CD4-positive, alpha-beta memory T cell (primary cell): ENCODE measurements at regions not wholly inside any gene's neighbourhood (a gene's known extent, or its start where the extent isn't known, plus 50 kb on each side); places are given as distances from the start of the nearest gene placed in this dataset.

Source experiments
- CTCF ChIA-PET: fragments of 350-600 bp; sonication (Branson Sonifier 250); formaldehyde crosslinking; loops from one replicate; lab custom pipeline; 2021; ENCODE audit warnings: inconsistent platforms; ENCODE audit not compliant: partially characterized antibody; lab: Charles Lee
- POLR2A ChIA-PET: fragments of 350-600 bp; sonication (Branson Sonifier 250); formaldehyde crosslinking; loops from one replicate; lab custom pipeline; 2021; ENCODE audit not compliant: partially characterized antibody; lab: Charles Lee
- DNase-seq, 5 donors: peaks; one replicate each; pipeline versions ENCODE4 v3.0.0 to v3.0.0-alpha.2; 2020 to 2022; ENCODE audit warnings: mixed read lengths in 1 of 5
- H3K27ac ChIP-seq: one replicate; pipeline ENCODE4 v1.7.0; 2013; ENCODE audit warnings: low read depth, low read length
- H3K27me3 ChIP-seq: 2 replicates; pipeline ENCODE4 v1.7.0; 2013; ENCODE audit warnings: mild to moderate bottlenecking, low read length, moderate library complexity; ENCODE audit not compliant: insufficient read depth
- H3K36me3 ChIP-seq: 2 replicates; pipeline ENCODE4 v1.7.0; 2013; ENCODE audit warnings: mild to moderate bottlenecking, low read length, moderate library complexity; ENCODE audit not compliant: insufficient read depth
- H3K4me1 ChIP-seq: 2 replicates; pipeline ENCODE4 v1.7.0; 2013; ENCODE audit warnings: mild to moderate bottlenecking, low read length, moderate library complexity; ENCODE audit not compliant: insufficient read depth
- H3K4me3 ChIP-seq, 2 donors: one replicate each; pipeline ENCODE4 v1.7.0; 2013; ENCODE audit warnings: low read length in 2 of 2, mild to moderate bottlenecking in 1 of 2
- H3K9me3 ChIP-seq, 2 donors: one replicate each; pipeline ENCODE4 v1.7.0; 2013; ENCODE audit warnings: low read length in 2 of 2, control low read depth in 1 of 2; ENCODE audit not compliant: control insufficient read depth in 1 of 2
- H3K27ac Mint-ChIP-seq, 7 donors: one replicate each; pipeline ENCODE4 v1.8.0; 2020 to 2021; ENCODE audit warnings: mixed read lengths in 7 of 7, mild to moderate bottlenecking in 6 of 7, inconsistent platforms in 3 of 7, moderate library complexity in 3 of 7
- H3K27me3 Mint-ChIP-seq, 2 donors: one replicate each; pipeline ENCODE4 v1.8.0; 2020 to 2021; ENCODE audit warnings: mixed read lengths in 2 of 2
- H3K36me3 Mint-ChIP-seq, 2 donors: one replicate each; pipeline ENCODE4 v1.8.0; 2020 to 2021; ENCODE audit warnings: mixed read lengths in 2 of 2, inconsistent platforms in 1 of 2, mild to moderate bottlenecking in 1 of 2
- H3K4me1 Mint-ChIP-seq, 4 donors: one replicate each; pipeline ENCODE4 v1.8.0; 2020 to 2021; ENCODE audit warnings: mixed read lengths in 4 of 4, mild to moderate bottlenecking in 1 of 4
- H3K4me3 Mint-ChIP-seq, 8 donors: one replicate each; pipeline ENCODE4 v1.8.0; 2020 to 2021; ENCODE audit warnings: mixed read lengths in 8 of 8, mild to moderate bottlenecking in 7 of 8, moderate library complexity in 6 of 8, inconsistent platforms in 3 of 8
- H3K9me3 Mint-ChIP-seq, 8 donors: one replicate each; pipeline ENCODE4 v1.8.0; 2020 to 2021; ENCODE audit warnings: mixed read lengths in 8 of 8, mild to moderate bottlenecking in 5 of 8, inconsistent platforms in 3 of 8, moderate library complexity in 1 of 8
- intact Hi-C: fragments of 100-400 bp; cut with micrococcal nuclease; formaldehyde crosslinking; loops from one replicate; pipeline ENCODE4 v1.15.1; 2023

GRCh38 chr17:65438173-65438572 is 123.3 kb downstream of the AXIN2 start:
- Histone ChIP-seq H3K4me3 (no peak overlapping the region), H3K9me3 (no peaks in the 10 kb centered on the region), H3K4me1 (peaks cover 12% of the 10 kb centered on the region), H3K27ac (no peak overlapping the region), H3K27me3 (no peaks in the 10 kb centered on the region), H3K36me3 (no peaks in the 10 kb centered on the region)
- Mint-ChIP-seq H3K27me3 (peaks cover 17 to 31% of the 10 kb centered on the region in 2 donors), H3K9me3 (peaks cover 0 to 3% (median 0%) of the 10 kb centered on the region in 8 donors), H3K4me3 (no peak overlapping the region), H3K4me1 (peaks cover 13 to 19% (median 14%) of the 10 kb centered on the region in 4 donors), H3K36me3 (no peaks in the 10 kb centered on the region), H3K27ac (no peak overlapping the region)
- no peak for DNase-seq
- intact Hi-C loops: no loop called here
- ChIA-PET CTCF (no interaction called here), POLR2A (no interaction called here)

GRCh38 chr17:65436871-65437270 is 124.6 kb downstream of the AXIN2 start:
- POLR2A ChIA-PET: no interaction called here
- Histone ChIP-seq H3K9me3 (no peaks in the 10 kb centered on the region), H3K36me3 (no peaks in the 10 kb centered on the region), H3K27ac (no peak overlapping the region), H3K4me3 (no peak overlapping the region), H3K27me3 (no peaks in the 10 kb centered on the region), H3K4me1 (peaks cover 12% of the 10 kb centered on the region)
- Mint-ChIP-seq H3K36me3 (peaks cover 0 to 3% of the 10 kb centered on the region in 2 donors), H3K9me3 (peaks cover 0 to 11% (median 8%) of the 10 kb centered on the region in 8 donors), H3K4me3 (no peak overlapping the region), H3K4me1 (peaks cover 14 to 19% (median 15%) of the 10 kb centered on the region in 4 donors), H3K27me3 (peaks cover 18 to 29% of the 10 kb centered on the region in 2 donors), H3K27ac (no peak overlapping the region)
- CTCF ChIA-PET: no interaction called here
- intact Hi-C loops: no loop called here
- no peak for DNase-seq

- no peaks in the 10 kb centered on the region for H3K9me3 ChIP-seq
- intact Hi-C loops: no loop called here
- H3K36me3 Mint-ChIP-seq: peaks cover 0 to 7% of the 10 kb centered on the region in 2 donors
- no peak overlapping the region for H3K4me3 Mint-ChIP-seq
- DNase-seq: no peak
- POLR2A ChIA-PET: no interaction called here
- no peak overlapping the region for H3K4me3 ChIP-seq
- H3K4me1 ChIP-seq: peaks cover 12% of the 10 kb centered on the region
- H3K27me3 ChIP-seq: no peaks in the 10 kb centered on the region
- H3K36me3 ChIP-seq: no peaks in the 10 kb centered on the region
- CTCF ChIA-PET: no interaction called here
- peaks cover 16 to 23% of the 10 kb centered on the region in 2 donors for H3K27me3 Mint-ChIP-seq
- no peak overlapping the region for H3K27ac ChIP-seq
- H3K4me1 Mint-ChIP-seq: peaks cover 15 to 23% (median 21%) of the 10 kb centered on the region in 4 donors
- H3K27ac Mint-ChIP-seq: no peak overlapping the region
- peaks cover 0 to 19% (median 12%) of the 10 kb centered on the region in 8 donors for H3K9me3 Mint-ChIP-seq
Observed at GRCh38 chr17:65434878-65435277, 126.6 kb downstream of the AXIN2 start.

- ChIA-PET POLR2A (no interaction called here), CTCF (no interaction called here)
- no peak for DNase-seq
- no peak overlapping the region for H3K27ac ChIP-seq
- intact Hi-C loops: no loop called here
- Mint-ChIP-seq H3K27ac (peak overlapping the region in 1 of 7 donors; percentile 29), H3K4me3 (peak overlapping the region in 6 of 8 donors; percentile 11 to 81 (median 55)), H3K36me3 (peaks cover 0 to 7% of the 10 kb centered on the region in 2 donors), H3K9me3 (peaks cover 0 to 19% (median 12%) of the 10 kb centered on the region in 8 donors), H3K27me3 (peaks cover 16 to 21% of the 10 kb centered on the region in 2 donors), H3K4me1 (peaks cover 15 to 26% (median 22%) of the 10 kb centered on the region in 4 donors)
- H3K9me3 ChIP-seq: no peaks in the 10 kb centered on the region
- H3K36me3 ChIP-seq: no peaks in the 10 kb centered on the region
- H3K27me3 ChIP-seq: no peaks in the 10 kb centered on the region
- H3K4me1 ChIP-seq: peaks cover 12% of the 10 kb centered on the region
- no peak overlapping the region for H3K4me3 ChIP-seq
Observed at GRCh38 chr17:65434251-65434650, 127.2 kb downstream of the AXIN2 start.

- Histone ChIP-seq H3K36me3 (no peaks in the 10 kb centered on the region), H3K4me3 (no peak overlapping the region), H3K27ac (no peak overlapping the region), H3K9me3 (no peaks in the 10 kb centered on the region), H3K27me3 (no peaks in the 10 kb centered on the region), H3K4me1 (peaks cover 12% of the 10 kb centered on the region)
- DNase-seq: peak in 1 of 5 donors; percentile 7
- Mint-ChIP-seq H3K4me3 (peak overlapping the region in 6 of 8 donors; percentile 2 to 81 (median 30)), H3K27me3 (peaks cover 14 to 16% of the 10 kb centered on the region in 2 donors), H3K9me3 (peaks cover 0 to 19% (median 12%) of the 10 kb centered on the region in 8 donors), H3K27ac (no peak overlapping the region), H3K36me3 (peaks cover 0 to 7% of the 10 kb centered on the region in 2 donors), H3K4me1 (peaks cover 15 to 26% (median 22%) of the 10 kb centered on the region in 4 donors)
- ChIA-PET POLR2A (no interaction called here), CTCF (no interaction called here)
- intact Hi-C loops: no loop called here
Observed at GRCh38 chr17:65433592-65433991, 127.9 kb downstream of the AXIN2 start.

DNA sequence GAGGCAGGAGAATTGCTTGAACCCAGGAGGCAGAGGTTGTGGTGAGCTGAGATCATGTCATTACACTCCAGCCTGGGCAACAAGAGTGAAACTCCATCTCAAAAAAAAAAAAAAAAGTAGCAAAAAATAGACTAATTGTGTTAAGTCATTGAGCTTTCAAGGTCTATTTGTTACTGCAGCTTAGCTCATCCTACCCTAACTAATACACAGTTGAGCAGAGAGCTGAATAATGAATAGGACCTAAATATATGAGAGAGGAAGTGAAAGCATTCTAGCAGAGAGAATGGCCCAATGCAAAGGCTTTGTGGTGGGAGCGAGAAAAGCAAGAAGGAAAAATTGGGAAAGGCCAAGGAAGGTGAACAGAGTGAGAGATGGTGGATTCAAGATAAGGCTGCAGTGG is 128.3 kb downstream of the AXIN2 start:
- no peak overlapping the region for H3K4me3 ChIP-seq
- Mint-ChIP-seq H3K9me3 (peaks cover 0 to 19% (median 12%) of the 10 kb centered on the region in 8 donors), H3K4me3 (peak overlapping the region in 5 of 8 donors; percentile 2 to 81 (median 21)), H3K27me3 (peaks cover 10 to 15% of the 10 kb centered on the region in 2 donors), H3K4me1 (peaks cover 15 to 26% (median 22%) of the 10 kb centered on the region in 4 donors), H3K36me3 (peaks cover 0 to 7% of the 10 kb centered on the region in 2 donors), H3K27ac (no peak overlapping the region)
- no peak for DNase-seq
- H3K36me3 ChIP-seq: no peaks in the 10 kb centered on the region
- ChIA-PET POLR2A (no interaction called here), CTCF (no interaction called here)
- H3K4me1 ChIP-seq: peaks cover 12% of the 10 kb centered on the region
- H3K27ac ChIP-seq: no peak overlapping the region
- H3K9me3 ChIP-seq: no peaks in the 10 kb centered on the region
- intact Hi-C loops: no loop called here
- H3K27me3 ChIP-seq: no peaks in the 10 kb centered on the region

DNA sequence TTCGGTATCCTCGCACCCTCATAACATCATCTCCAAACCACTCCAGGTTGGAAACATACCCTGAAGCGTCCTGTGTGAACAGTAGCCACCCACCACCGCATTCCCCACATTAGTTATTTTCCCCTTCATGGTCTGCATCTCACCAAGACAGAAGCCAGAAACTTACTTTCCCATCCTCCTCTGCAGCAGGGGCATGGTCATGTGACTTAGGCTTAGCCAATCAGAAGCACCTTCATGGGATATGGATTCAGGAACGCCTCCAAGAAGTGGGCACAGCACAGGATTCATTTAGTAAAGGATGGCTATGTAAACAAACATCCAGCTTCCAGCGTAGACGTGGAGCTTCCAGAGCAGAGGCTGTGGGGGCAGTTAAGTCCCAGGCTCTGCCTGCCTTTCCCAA is 130.3 kb downstream of the AXIN2 start:
- Mint-ChIP-seq H3K27me3 (peaks cover 4 to 5% of the 10 kb centered on the region in 2 donors), H3K4me1 (peaks cover 15 to 26% (median 22%) of the 10 kb centered on the region in 4 donors), H3K4me3 (peak overlapping the region in 1 of 8 donors; percentile 7), H3K27ac (no peak overlapping the region), H3K9me3 (peaks cover 0 to 19% (median 14%) of the 10 kb centered on the region in 8 donors), H3K36me3 (peaks cover 0 to 7% of the 10 kb centered on the region in 2 donors)
- peaks cover 12% of the 10 kb centered on the region for H3K4me1 ChIP-seq
- H3K27ac ChIP-seq: no peak overlapping the region
- intact Hi-C loops: no loop called here
- H3K27me3 ChIP-seq: no peaks in the 10 kb centered on the region
- H3K9me3 ChIP-seq: no peaks in the 10 kb centered on the region
- H3K4me3 ChIP-seq: no peak overlapping the region
- DNase-seq: no peak
- ChIA-PET POLR2A (no interaction called here), CTCF (no interaction called here)
- H3K36me3 ChIP-seq: no peaks in the 10 kb centered on the region
